ENCODE measurements at regions not wholly inside any gene's neighbourhood (a gene's known extent, or its start where the extent isn't known, plus 50 kb on each side); places are given as distances from the start of the nearest gene placed in this dataset.
"Not testable (repeated sequence)": the region's sequence is repeated elsewhere in the genome, so short reads cannot be mapped to it uniquely, and the experiment has no call there.

- Histone ChIP-seq H3K4me3 (no peak overlapping the region), H3K9me3 (no peaks in the 10 kb centered on the region), H3K27me3 (no peaks in the 10 kb centered on the region), H3K4me1 (ENCODE audit: insufficient read depth) (no peaks in the 10 kb centered on the region), H3K36me3 (no peaks in the 10 kb centered on the region), H3K27ac (no peak overlapping the region)
- 90 to 100% (median 91%) methylated on average over 2 of the region's 2 CpGs for WGBS, 3 donors
- intact Hi-C loops (cut with DNase I): no loop called here
- no peak for DNase-seq
- TF ChIP-seq EP300 (IDR thresholded peaks at IDR 0.05) (no peak), CTCF (IDR thresholded peaks at IDR 0.05) (no peak), POLR2A (IDR thresholded peaks at IDR 0.05) (no peak)
Observed at GRCh38 chr19:28063702-28064101, 1149.2 kb downstream of the UQCRFS1 start.

- DNase-seq: no peak
Observed at GRCh38 chr19:28061111-28061510, 1151.8 kb downstream of the UQCRFS1 start.

GRCh38 chr19:28057026-28057425, 1155.9 kb downstream of the UQCRFS1 start:
- H3K4me3 ChIP-seq; H3K27ac ChIP-seq; H3K4me1 ChIP-seq (ENCODE audit: insufficient read depth); H3K27me3 ChIP-seq; DNase-seq; H3K9me3 ChIP-seq; intact Hi-C loops (cut with DNase I); H3K36me3 ChIP-seq: not testable (repeated sequence)

More at GRCh38 chr19:28061111-28061510, 1151.8 kb downstream of the UQCRFS1 start:
- 67 to 82% (median 78%) methylated on average over 1 of the region's 1 CpG for WGBS, 3 donors
- Histone ChIP-seq H3K4me1 (ENCODE audit: insufficient read depth) (no peaks in the 10 kb centered on the region), H3K36me3 (no peaks in the 10 kb centered on the region), H3K4me3 (no peak overlapping the region), H3K27me3 (no peaks in the 10 kb centered on the region), H3K27ac (no peak overlapping the region), H3K9me3 (no peaks in the 10 kb centered on the region)
- intact Hi-C loops (cut with DNase I): no loop called here
- no peak for TF ChIP-seq POLR2A (IDR thresholded peaks at IDR 0.05)
- TF ChIP-seq EP300 (IDR thresholded peaks at IDR 0.05): no peak
- TF ChIP-seq CTCF (IDR thresholded peaks at IDR 0.05): no peak

- intact Hi-C loops (cut with DNase I): no loop called here
- Histone ChIP-seq H3K27me3 (no peaks in the 10 kb centered on the region), H3K36me3 (no peaks in the 10 kb centered on the region), H3K27ac (no peak overlapping the region), H3K4me1 (ENCODE audit: insufficient read depth) (no peaks in the 10 kb centered on the region), H3K9me3 (peaks cover 0 to 3% of the 10 kb centered on the region in 2 donors), H3K4me3 (no peak overlapping the region)
- TF ChIP-seq POLR2A (IDR thresholded peaks at IDR 0.05) (no peak), CTCF (IDR thresholded peaks at IDR 0.05) (no peak), EP300 (IDR thresholded peaks at IDR 0.05) (no peak)
- DNase-seq: no peak
- 49 to 61% (median 52%) methylated on average over 6 of the region's 6 CpGs for WGBS, 3 donors
Observed at GRCh38 chr19:28051047-28051446, 1161.9 kb downstream of the UQCRFS1 start.

- 86 to 100% (median 95%) methylated on average over 2 of the region's 2 CpGs for WGBS, 3 donors
- no peaks in the 10 kb centered on the region for H3K4me1 ChIP-seq (ENCODE audit: insufficient read depth)
- no peak for DNase-seq
- intact Hi-C loops (cut with DNase I): no loop called here
- TF ChIP-seq POLR2A (IDR thresholded peaks at IDR 0.05): no peak
- TF ChIP-seq CTCF (IDR thresholded peaks at IDR 0.05): no peak
- no peak for TF ChIP-seq EP300 (IDR thresholded peaks at IDR 0.05)
- no peak overlapping the region for H3K27ac ChIP-seq
- H3K9me3 ChIP-seq: peaks cover 0 to 3% of the 10 kb centered on the region in 2 donors
- no peaks in the 10 kb centered on the region for H3K27me3 ChIP-seq
- no peaks in the 10 kb centered on the region for H3K36me3 ChIP-seq
- no peak overlapping the region for H3K4me3 ChIP-seq
Observed at GRCh38 chr19:28049875-28050274, 1163.1 kb downstream of the UQCRFS1 start.
